BJ (cell line): ENCODE measurements at regions not wholly inside any gene's neighbourhood (a gene's known extent, or its start where the extent isn't known, plus 50 kb on each side); places are given as distances from the start of the nearest gene placed in this dataset.
"Not testable (repeated sequence)": the region's sequence is repeated elsewhere in the genome, so short reads cannot be mapped to it uniquely, and the experiment has no call there.

Experiments
- CTCF ChIA-PET: fragments of 350-600 bp; formaldehyde crosslinking; extraction: SDS; loops from one replicate; lab custom pipeline; 2021; ENCODE audit warnings: antibody characterized with exemption, inconsistent platforms; lab: Yijun Ruan, JAX
- POLR2A ChIA-PET: fragments of 300-600 bp; sonication (Branson Sonifier 250); formaldehyde crosslinking; extraction: SDS; loops from one replicate; lab custom pipeline; 2021; ENCODE audit warnings: antibody characterized with exemption; lab: Charles Lee
- DNase-seq: peaks from one replicate; pipeline ENCODE4 v3.0.0-alpha.2; 2011; ENCODE audit warnings: low read depth
- H3K27me3 ChIP-seq: 2 replicates; pipeline ENCODE4 v1.6.0; 2011; ENCODE audit warnings: low read length; ENCODE audit not compliant: control insufficient read depth, insufficient read depth
- H3K36me3 ChIP-seq: 2 replicates; pipeline ENCODE4 v1.5.1; 2011; ENCODE audit warnings: low read length; ENCODE audit not compliant: control insufficient read depth, insufficient read depth
- H3K4me3 ChIP-seq: 2 replicates; pipeline ENCODE4 v1.5.1; 2011; ENCODE audit warnings: low read depth, mild to moderate bottlenecking, control low read depth, low read length
- CTCF ChIP-seq: IDR thresholded peaks from 2 replicates; pipeline ENCODE4 v1.5.1; 2011; ENCODE audit warnings: low read depth, mild to moderate bottlenecking, control low read depth, inconsistent platforms, low read length, moderate library complexity; ENCODE audit not compliant: insufficient read depth

GRCh38 chr15:69704229-69704628, 251.6 kb downstream of the RPLP1 start:
- no peak for TF ChIP-seq CTCF
- H3K36me3 ChIP-seq = no peaks in the 10 kb centered on the region
- ChIA-PET POLR2A (no interaction called here), CTCF (no interaction called here)
- DNase-seq = no peak
- H3K27me3 ChIP-seq = no peaks in the 10 kb centered on the region
- H3K4me3 ChIP-seq = no peak overlapping the region

- CTCF ChIA-PET = no interaction called here
- DNase-seq = no peak
- H3K4me3 ChIP-seq = no peak overlapping the region
- H3K36me3 ChIP-seq = no peaks in the 10 kb centered on the region
- no peaks in the 10 kb centered on the region for H3K27me3 ChIP-seq
- no peak for TF ChIP-seq CTCF
- POLR2A ChIA-PET = no interaction called here
Measured at GRCh38 chr15:69704700-69705099, 252.1 kb downstream of the RPLP1 start.

GRCh38 chr15:69706353-69707097, 253.9 kb downstream of the RPLP1 start:
- H3K4me3 ChIP-seq = no peak overlapping the region
- ChIA-PET CTCF (no interaction called here), POLR2A (no interaction called here)
- H3K27me3 ChIP-seq = no peaks in the 10 kb centered on the region
- no peak for TF ChIP-seq CTCF
- no peak for DNase-seq
- H3K36me3 ChIP-seq = no peaks in the 10 kb centered on the region

- H3K36me3 ChIP-seq, POLR2A ChIA-PET, CTCF ChIA-PET, H3K4me3 ChIP-seq, H3K27me3 ChIP-seq, DNase-seq: not testable (repeated sequence)
Measured at GRCh38 chr15:69707241-69707640, 254.6 kb downstream of the RPLP1 start.

- H3K4me3 ChIP-seq, H3K36me3 ChIP-seq, H3K27me3 ChIP-seq, DNase-seq, POLR2A ChIA-PET: not testable (repeated sequence)
- CTCF ChIA-PET = interaction anchor here (0.7 kb wide), 1 partner anchor 20 kb away, joined by 3 read pairs; no protein-coding TSS in a partner anchor
Measured at GRCh38 chr15:69708436-69709122, 256.0 kb downstream of the RPLP1 start.

GRCh38 chr15:69712991-69713390, 260.4 kb downstream of the RPLP1 start:
- CTCF ChIA-PET = interaction anchor here (0.6 kb wide), 1 partner anchor 210 kb away, joined by 4 read pairs; no protein-coding TSS in a partner anchor
- no peak overlapping the region for H3K4me3 ChIP-seq
- no peak for DNase-seq
- no peaks in the 10 kb centered on the region; the same call in 1 of the 2 replicates for H3K27me3 ChIP-seq
- POLR2A ChIA-PET = no interaction called here
- TF ChIP-seq CTCF = no peak
- no peaks in the 10 kb centered on the region for H3K36me3 ChIP-seq
